ENCODE measurements at regions not wholly inside any gene's neighbourhood (a gene's known extent, or its start where the extent isn't known, plus 50 kb on each side); places are given as distances from the start of the nearest gene placed in this dataset.

DNA sequence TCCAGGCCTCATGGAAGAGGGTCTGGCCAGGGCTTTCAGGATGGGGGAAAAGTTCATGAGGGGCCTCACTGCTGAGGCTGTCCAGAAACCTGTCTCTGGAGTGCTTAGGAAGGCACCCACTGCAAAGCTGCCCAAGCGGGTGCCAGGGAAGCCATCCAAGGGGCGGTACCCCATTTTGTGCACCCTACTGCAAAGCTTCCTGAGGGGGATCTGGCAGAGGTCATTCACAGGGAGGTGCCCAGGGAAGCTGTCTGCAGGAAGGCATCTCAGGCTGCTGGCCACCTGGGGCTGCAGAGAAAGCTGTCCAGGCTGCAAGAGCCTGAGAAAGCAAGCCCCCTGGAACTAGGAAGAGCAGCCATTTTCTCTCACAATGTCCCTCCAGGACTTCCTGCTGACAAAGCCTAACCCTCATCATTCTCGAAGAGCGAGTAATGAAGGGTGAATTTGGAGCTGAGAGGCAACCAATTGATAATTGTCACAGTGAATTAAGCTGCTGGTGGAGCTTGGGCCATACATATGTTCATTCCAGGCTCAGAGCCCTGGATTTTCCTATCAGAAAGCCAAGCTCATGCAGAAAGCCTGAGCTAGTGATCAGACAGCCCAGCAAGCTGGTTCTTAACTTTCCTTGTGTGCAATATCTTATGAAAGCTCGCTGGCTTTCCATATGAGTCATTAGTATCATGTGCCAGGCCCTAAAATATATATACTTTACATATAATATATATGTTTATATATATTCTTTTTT, 62.2 kb upstream of the SLC22A16 start:
- ATAC-seq (no peak), DNase-seq (ENCODE audit: low spot score) (no peak)

DNA sequence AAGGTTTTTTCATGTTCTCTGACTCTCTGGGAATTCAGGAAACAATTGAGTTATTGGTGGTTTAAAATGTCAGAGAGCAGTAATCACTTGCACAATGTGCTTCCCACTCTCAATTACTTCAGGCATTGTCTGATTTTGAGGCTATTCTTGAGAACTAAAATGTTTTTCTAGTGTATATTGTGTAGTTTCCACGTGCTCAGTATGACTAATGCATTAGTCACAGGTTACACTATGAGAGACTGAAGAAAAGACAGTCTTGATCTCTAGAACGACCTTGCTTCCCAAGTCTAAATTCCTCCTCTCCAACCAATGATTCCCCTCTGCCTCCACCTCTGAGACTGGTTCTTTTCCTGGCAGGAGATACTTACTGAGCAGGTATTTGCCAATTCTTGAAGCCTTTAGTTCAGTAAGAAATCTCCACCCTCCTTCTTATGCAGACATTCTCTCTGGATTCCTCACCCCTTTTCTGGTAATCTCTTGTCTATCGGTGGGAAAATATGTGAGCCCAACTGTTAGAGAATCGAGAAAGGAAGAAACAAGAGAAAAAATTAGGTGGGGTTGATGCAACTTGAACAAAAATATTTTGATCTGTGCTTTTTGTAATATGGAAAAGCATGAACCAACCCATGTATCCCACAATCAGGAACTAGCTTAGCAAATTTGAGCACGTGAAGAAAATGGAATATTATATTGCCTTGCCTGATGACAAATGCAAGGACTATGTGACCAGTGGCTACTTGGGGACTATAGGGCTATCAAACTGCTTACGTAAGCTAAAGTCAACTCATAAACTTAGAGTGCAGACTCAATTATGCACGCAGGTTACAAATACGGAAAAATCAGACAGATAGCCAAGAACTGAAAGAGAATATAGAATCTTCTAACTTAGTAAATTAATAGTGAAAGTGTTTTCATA, 61.1 kb upstream of the SLC22A16 start:
- DNase-seq (ENCODE audit: low spot score) (no peak), ATAC-seq (no peak)

DNA sequence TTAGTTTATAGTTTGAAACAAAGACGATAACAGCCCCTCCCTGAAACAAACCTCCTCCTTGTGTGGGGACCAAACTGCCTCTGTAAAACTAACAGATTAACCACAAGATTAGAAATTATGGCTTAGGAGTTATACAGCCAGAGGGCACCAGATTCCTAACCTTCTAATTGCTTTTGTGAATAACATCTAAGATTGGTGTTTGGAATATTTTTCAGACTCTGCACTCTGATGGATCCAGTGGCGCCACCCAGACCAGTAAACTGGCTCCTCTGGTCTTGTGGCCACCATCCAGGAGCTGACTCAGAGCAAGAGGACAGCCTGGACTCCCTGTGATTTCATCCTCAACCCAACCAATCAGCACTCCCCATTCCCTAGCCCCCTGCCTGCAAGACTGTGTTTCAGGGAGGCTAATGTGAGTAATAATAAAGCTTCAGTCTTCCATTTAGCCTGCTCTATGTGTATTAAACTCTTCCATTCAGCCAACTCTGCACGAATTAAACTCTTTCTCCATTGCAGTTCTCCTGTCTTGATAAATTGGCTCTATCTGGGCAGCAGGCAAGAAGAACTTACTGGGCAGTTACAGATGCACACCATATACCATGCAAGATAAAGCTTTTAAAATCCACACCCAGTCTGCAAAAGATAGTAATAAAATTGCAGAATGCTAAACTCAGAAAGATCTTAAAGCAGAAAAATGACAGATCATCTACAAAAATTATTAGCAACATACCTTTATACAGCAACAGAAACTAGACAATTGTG, 58.5 kb upstream of the SLC22A16 start:
- ATAC-seq: peak; percentile 23
- no peak for DNase-seq (ENCODE audit: low spot score)

DNA sequence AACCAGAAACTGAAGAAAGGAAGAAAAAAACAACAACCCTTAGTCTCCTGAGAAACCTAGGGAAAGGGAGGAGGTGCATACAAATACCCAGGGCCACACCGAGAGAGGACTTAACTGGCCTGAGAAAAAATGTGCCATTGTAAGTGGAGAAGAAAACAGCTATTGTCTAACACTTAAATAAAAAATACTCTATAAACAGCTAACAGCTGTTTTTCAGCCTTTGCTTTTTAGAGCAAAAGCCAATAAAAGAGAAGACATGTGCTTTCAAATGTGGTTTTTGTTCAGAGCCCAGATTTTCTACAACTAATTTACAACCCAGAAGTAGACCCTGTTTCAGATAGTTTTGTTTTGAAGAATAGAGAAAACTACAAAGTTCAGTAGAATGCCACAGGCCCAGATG, 56.0 kb upstream of the SLC22A16 start:
- DNase-seq (ENCODE audit: low spot score) (no peak), ATAC-seq (no peak)

DNA sequence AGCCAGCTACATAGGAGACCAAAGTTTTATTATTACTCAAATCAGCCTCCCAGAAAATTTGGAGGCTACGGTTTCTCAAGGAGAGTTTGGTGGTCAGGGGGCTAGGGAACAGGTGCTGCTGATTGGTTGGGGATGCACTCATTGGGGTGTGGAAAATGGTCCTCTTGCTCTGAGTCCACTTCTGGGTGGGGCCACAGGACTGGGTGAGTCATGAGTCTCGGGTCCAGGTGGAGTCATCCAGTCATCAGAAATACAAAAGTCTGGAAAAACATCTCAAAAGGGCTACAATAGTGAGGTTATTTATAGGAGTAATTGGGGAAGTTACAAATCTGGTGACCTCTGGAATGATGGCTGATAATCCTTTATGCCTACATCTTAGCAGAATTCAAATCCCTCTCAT, 54.3 kb upstream of the SLC22A16 start:
- ATAC-seq: no peak
- no peak for DNase-seq (ENCODE audit: low spot score)

DNA sequence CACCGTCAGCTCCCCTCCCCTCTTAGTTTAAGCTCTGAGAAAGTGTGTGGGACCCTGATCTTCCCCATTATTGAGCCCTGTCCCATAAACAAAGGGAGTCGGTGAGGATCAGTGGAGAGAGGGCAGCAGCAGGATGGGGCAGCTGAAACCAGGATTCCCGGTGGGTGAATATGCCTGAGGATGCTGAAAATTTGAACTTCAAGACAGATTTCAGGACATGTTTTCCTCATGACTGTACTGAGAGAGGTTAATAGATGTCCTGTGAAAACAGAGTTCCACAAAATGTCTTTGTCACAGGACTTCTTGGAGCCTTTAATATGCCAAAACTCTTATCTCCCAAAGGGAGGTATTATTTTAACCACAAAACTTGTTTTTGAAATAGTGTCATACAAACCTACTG, 53.5 kb upstream of the SLC22A16 start:
- ATAC-seq (no peak), DNase-seq (ENCODE audit: low spot score) (no peak)

DNA sequence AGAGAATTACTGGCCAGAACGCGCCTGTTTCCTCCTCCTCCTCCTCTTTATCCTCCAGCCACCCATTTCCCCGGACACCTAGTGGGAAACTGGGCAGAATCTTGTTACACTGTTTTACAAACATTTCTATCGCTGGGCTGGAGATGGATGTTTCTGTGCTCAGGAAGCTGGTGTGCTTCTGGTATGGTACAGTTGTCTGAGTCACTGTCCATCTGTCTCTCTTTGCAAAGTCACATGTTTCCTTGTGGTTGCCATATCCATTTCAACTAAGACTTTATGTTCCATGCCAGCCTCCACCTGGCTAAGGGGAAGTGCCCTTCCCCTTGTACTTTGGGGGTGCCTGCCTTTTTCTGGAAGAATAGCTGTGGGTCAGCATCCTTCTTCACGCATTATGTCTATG, 52.9 kb upstream of the SLC22A16 start:
- ATAC-seq (no peak), DNase-seq (ENCODE audit: low spot score) (no peak)

DNA sequence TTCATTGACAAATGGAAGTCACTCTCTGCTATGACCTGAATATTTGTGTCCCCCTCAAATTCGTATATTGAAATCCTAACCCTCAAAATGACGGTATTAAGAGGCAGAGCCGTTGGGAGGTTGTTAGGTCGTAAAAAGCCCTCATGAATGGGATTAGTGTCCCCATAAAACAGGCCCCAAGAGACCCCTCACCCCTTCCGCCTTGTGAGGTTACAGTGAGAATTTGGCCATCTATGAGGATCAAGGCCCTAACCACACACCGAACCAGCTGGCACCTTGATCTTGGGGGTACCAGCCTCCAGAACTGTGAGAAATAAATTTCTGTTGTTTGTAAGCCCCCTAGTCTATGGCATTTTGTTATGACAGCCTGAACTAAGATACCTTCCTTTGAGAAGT, 52.5 kb upstream of the SLC22A16 start:
- no peak for ATAC-seq
- DNase-seq (ENCODE audit: low spot score): no peak

DNA sequence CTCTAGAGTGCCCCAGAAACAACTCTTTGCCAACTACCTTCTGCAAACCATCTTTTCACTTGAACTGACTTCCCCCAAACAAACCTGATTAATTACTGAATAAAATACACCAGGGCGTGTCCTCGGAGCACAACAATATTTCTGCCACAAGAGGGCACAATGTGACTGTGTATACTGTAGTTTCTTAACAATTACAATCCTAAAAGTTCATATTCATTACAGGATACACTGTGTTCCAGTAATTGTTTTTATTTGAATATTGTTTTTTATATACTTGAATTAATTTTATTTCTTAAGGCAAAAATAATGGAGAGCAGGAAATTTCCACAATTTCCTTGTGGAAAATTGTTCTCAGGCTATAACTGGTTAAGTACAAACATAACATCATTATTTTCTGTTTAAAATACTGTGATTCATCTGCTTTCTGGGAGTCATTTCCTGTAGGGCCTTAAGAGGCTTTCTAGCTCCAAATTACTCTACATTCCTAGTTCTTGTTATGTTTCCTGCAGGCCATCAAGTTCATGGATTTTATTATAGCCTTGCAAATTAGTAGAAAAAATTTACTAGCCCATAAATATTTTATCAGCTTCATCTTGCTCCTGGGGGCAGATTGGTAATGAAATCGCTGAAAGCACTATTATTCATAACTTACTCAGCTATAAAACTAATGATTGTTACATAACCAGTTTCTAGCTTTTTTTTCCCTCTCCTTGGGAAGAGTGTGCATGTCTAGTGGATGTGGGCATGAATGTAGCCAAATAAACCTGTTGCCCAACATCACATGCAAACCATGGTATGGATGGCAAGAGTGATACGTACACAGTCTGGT, 51.9 kb upstream of the SLC22A16 start:
- DNase-seq (ENCODE audit: low spot score) (no peak), ATAC-seq (peak; percentile 93)

DNA sequence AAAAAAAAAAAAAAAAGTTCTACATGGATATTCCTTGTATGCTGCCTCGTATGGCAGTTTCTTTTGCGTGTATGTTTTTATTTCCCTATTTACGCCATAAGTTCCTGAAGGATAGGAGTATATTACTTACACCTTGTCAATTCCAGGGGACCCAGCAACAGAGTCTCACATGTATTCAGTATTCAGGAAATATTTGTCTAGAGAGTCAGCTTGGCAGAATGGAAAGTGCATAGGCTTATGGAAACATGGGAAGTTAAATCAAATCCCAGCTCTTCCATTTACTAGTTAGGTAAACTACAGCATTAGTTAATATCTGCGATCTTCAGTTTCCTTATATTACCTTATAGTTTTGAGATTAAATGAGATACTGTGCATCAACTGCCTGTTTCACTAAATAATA, 51.1 kb upstream of the SLC22A16 start:
- no peak for ATAC-seq
- no peak for DNase-seq (ENCODE audit: low spot score)

DNA sequence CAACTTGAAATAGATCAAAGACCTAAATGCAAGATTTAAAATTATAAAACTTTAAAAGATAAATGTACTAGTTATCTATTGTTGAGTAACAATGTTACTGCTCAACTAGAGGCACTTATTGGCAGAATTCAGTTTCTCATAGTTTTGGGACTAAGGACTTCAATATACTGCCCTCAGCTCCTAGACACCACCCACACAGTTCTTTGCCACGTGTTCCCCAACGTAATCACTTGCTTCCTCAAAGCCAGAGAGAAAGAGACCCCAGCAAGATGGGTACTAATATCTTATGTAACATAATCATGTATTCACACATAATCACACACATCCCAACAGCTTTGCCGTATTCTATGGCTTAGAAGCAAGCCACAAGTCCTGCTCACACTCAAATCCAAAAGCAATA, 50.3 kb upstream of the SLC22A16 start:
- no peak for ATAC-seq

More for the DNA sequence above, 50.3 kb upstream of the SLC22A16 start:
- DNase-seq (ENCODE audit: low spot score): no peak

Data from left lobe of liver (tissue), 2 donors.